MM.1S (cell line): ENCODE measurements at regions not wholly inside any gene's neighbourhood (a gene's known extent, or its start where the extent isn't known, plus 50 kb on each side); places are given as distances from the start of the nearest gene placed in this dataset.

Experiments
- DNase-seq: peaks from one replicate; pipeline ENCODE4 v3.0.0-alpha.2; 2015
- H2AFZ ChIP-seq: fragments of 300-600 bp; sonication (generic); 2 replicates; pipeline ENCODE4 v1.6.0; 2016; ENCODE audit warnings: antibody characterized with exemption, low read length
- H3F3A ChIP-seq: fragments of 300-600 bp; sonication (generic); 2 replicates; pipeline ENCODE4 v1.6.1; 2016; ENCODE audit warnings: mild to moderate bottlenecking, antibody characterized with exemption, low read length, moderate library complexity, mixed read lengths; ENCODE audit not compliant: insufficient read depth
- H3K27ac ChIP-seq: fragments of 300-600 bp; sonication (generic); 2 replicates; pipeline ENCODE4 v1.5.1; 2016; ENCODE audit warnings: mild to moderate bottlenecking, low read length
- H3K27me3 ChIP-seq: fragments of 300-600 bp; sonication (generic); replicated peaks from 2 replicates; pipeline ENCODE4 v1.6.0; 2016; ENCODE audit warnings: low read length; ENCODE audit not compliant: insufficient read depth
- H3K36me3 ChIP-seq: fragments of 300-600 bp; sonication (generic); replicated peaks from 2 replicates; pipeline ENCODE4 v1.6.1; 2016; ENCODE audit warnings: mild to moderate bottlenecking, low read length, mixed read lengths; ENCODE audit not compliant: insufficient read depth
- H3K4me1 ChIP-seq: fragments of 300-600 bp; sonication (generic); 2 replicates; pipeline ENCODE4 v1.6.1; 2016; ENCODE audit warnings: low read length, mixed read lengths
- H3K4me2 ChIP-seq: fragments of 300-600 bp; sonication (generic); 2 replicates; pipeline ENCODE4 v1.6.0; 2016; ENCODE audit warnings: low read depth, low read length
- H3K4me3 ChIP-seq: fragments of 300-600 bp; sonication (generic); 2 replicates; pipeline ENCODE4 v1.5.1; 2016; ENCODE audit warnings: low read length, mixed read lengths
- H3K79me2 ChIP-seq: fragments of 300-600 bp; sonication (generic); 2 replicates; pipeline ENCODE4 v1.6.1; 2016; ENCODE audit warnings: mixed run types, low read length, mixed read lengths
- H3K9ac ChIP-seq: fragments of 300-600 bp; sonication (generic); 2 replicates; pipeline ENCODE4 v1.6.1; 2016; ENCODE audit warnings: low read length, mixed read lengths
- H3K9me2 ChIP-seq: fragments of 300-600 bp; sonication (generic); replicated peaks from 2 replicates; pipeline ENCODE4 v1.6.1; 2016; ENCODE audit warnings: mild to moderate bottlenecking, low read length, mixed read lengths; ENCODE audit not compliant: insufficient read depth
- H3K9me3 ChIP-seq: fragments of 300-600 bp; sonication (generic); replicated peaks from 2 replicates; pipeline ENCODE4 v1.6.1; 2016; ENCODE audit warnings: mild to moderate bottlenecking, low read length, mixed read lengths; ENCODE audit not compliant: insufficient read depth
- H4K20me1 ChIP-seq: fragments of 300-600 bp; sonication (generic); 2 replicates; pipeline ENCODE4 v1.6.1; 2016; ENCODE audit warnings: mild to moderate bottlenecking, low read length, moderate library complexity, mixed read lengths; ENCODE audit not compliant: insufficient read depth
- EZH2 ChIP-seq: fragments of 300-600 bp; sonication (generic); optimal IDR thresholded peaks from 2 replicates; pipeline ENCODE3; 2017; ENCODE audit warnings: low read depth, mild to moderate bottlenecking, antibody characterized with exemption, low read length, mixed read lengths
- EZH2phosphoT487 ChIP-seq: fragments of 300-600 bp; sonication (generic); IDR thresholded peaks from 2 replicates; pipeline ENCODE4 v1.6.1; 2018; ENCODE audit warnings: antibody characterized with exemption, low read length
- TF ChIP-seq, protein P1 (sequence below): fragments of 300-600 bp; sonication (generic); IDR thresholded peaks from 2 replicates; pipeline ENCODE4 v1.5.1; 2016; ENCODE audit warnings: antibody characterized with exemption, low read length, mixed read lengths

- no peak overlapping the region for H3K4me2 ChIP-seq
- TF ChIP-seq EZH2 (no peak), EZH2phosphoT487 (no peak)
- TF ChIP-seq, protein P1, sequence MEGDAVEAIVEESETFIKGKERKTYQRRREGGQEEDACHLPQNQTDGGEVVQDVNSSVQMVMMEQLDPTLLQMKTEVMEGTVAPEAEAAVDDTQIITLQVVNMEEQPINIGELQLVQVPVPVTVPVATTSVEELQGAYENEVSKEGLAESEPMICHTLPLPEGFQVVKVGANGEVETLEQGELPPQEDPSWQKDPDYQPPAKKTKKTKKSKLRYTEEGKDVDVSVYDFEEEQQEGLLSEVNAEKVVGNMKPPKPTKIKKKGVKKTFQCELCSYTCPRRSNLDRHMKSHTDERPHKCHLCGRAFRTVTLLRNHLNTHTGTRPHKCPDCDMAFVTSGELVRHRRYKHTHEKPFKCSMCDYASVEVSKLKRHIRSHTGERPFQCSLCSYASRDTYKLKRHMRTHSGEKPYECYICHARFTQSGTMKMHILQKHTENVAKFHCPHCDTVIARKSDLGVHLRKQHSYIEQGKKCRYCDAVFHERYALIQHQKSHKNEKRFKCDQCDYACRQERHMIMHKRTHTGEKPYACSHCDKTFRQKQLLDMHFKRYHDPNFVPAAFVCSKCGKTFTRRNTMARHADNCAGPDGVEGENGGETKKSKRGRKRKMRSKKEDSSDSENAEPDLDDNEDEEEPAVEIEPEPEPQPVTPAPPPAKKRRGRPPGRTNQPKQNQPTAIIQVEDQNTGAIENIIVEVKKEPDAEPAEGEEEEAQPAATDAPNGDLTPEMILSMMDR, result no peak
These were observed 110.2 kb downstream of the KLF5 start for GRCh38 chr13:73168953-73169401.

DNA sequence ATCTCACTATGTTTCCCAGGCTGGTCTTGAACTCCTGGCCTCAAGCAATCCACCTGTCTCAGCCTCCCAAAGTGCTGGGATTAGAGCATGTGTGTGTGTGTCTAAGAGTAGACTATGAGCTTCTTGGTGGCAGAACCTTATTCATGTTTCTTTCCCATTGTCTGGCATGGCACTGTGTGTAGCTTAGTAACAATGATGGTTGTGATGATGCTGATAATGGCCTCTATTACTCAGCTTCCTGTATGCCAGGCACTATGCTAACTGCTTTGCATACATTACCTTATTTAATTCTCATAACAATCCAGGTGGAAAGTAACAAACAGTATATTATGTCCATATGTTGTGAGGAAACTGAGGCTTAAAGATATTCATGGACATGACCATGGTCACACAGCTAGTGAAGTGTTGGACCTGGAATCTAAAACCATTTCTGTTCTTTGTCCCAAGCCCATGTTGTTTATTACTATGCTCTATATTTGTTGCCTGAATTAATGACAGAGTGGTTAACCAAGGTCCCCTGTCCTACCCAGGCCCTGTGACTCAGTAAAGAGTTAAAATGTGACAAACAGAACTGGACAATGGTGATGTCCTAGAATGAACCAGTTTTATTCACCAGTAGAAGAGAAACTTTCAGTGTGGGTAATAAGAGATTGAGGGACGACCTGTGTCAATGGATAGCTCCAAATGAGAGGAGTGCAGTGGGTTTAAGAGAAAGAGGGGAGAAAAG, 109.6 kb downstream of the KLF5 start:
- H3F3A ChIP-seq, result no peaks in the 10 kb centered on the region
- H3K9ac ChIP-seq, result no peak overlapping the region
- H3K9me3 ChIP-seq, result no peaks in the 10 kb centered on the region
- H4K20me1 ChIP-seq, result no peaks in the 10 kb centered on the region
- no peak for DNase-seq
- no peak overlapping the region for H3K4me2 ChIP-seq
- no peaks in the 10 kb centered on the region for H3K27me3 ChIP-seq
- H3K36me3 ChIP-seq, result no peaks in the 10 kb centered on the region
- no peak overlapping the region for H2AFZ ChIP-seq
- TF ChIP-seq EZH2 (no peak), EZH2phosphoT487 (no peak)
- TF ChIP-seq, protein P1, result no peak
- H3K27ac ChIP-seq, result no peak overlapping the region
- H3K4me3 ChIP-seq, result no peak overlapping the region
- no peaks in the 10 kb centered on the region for H3K9me2 ChIP-seq
- H3K4me1 ChIP-seq, result no peaks in the 10 kb centered on the region
- H3K79me2 ChIP-seq, result no peaks in the 10 kb centered on the region

More at GRCh38 chr13:73168953-73169401, 110.2 kb downstream of the KLF5 start:
- DNase-seq, result no peak
- no peak overlapping the region for H3K9ac ChIP-seq
- H3K9me2 ChIP-seq, result no peaks in the 10 kb centered on the region
- H3K36me3 ChIP-seq, result no peaks in the 10 kb centered on the region
- no peak overlapping the region for H2AFZ ChIP-seq
- no peak overlapping the region for H3K27ac ChIP-seq
- H3K4me1 ChIP-seq, result no peaks in the 10 kb centered on the region
- no peak overlapping the region for H3K4me3 ChIP-seq
- H3K9me3 ChIP-seq, result no peaks in the 10 kb centered on the region
- no peaks in the 10 kb centered on the region for H3K79me2 ChIP-seq
- no peaks in the 10 kb centered on the region for H4K20me1 ChIP-seq
- no peaks in the 10 kb centered on the region for H3K27me3 ChIP-seq
- no peaks in the 10 kb centered on the region for H3F3A ChIP-seq

- Histone ChIP-seq H3K9me3 (no peaks in the 10 kb centered on the region), H3K27me3 (no peaks in the 10 kb centered on the region), H3K9me2 (no peaks in the 10 kb centered on the region), H3F3A (no peaks in the 10 kb centered on the region), H3K4me3 (no peak overlapping the region), H3K9ac (no peak overlapping the region), H3K4me1 (no peaks in the 10 kb centered on the region), H2AFZ (no peak overlapping the region), H3K36me3 (no peaks in the 10 kb centered on the region), H3K79me2 (no peaks in the 10 kb centered on the region), H4K20me1 (no peaks in the 10 kb centered on the region), H3K4me2 (no peak overlapping the region), H3K27ac (no peak overlapping the region)
- no peak for TF ChIP-seq EZH2
- TF ChIP-seq, protein P1, result no peak
- DNase-seq, result no peak
These were observed 108.4 kb downstream of the KLF5 start for GRCh38 chr13:73167028-73167820.
